Muscle of leg (tissue), 3 donors: ENCODE measurements at regions not wholly inside any gene's neighbourhood (a gene's known extent, or its start where the extent isn't known, plus 50 kb on each side); places are given as distances from the start of the nearest gene placed in this dataset.
"Not testable (repeated sequence)": the region's sequence is repeated elsewhere in the genome, so short reads cannot be mapped to it uniquely, and the experiment has no call there.

Experiments
- DNase-seq: peaks from one replicate; pipeline ENCODE4 v3.0.0; 2013
- H3K27ac ChIP-seq: one replicate; pipeline ENCODE4 v1.5.1; 2013; ENCODE audit warnings: mild to moderate bottlenecking, low read length, control low read depth
- H3K27me3 ChIP-seq: one replicate; pipeline ENCODE4 v1.6.1; 2013; ENCODE audit warnings: low read length; ENCODE audit not compliant: control insufficient read depth, insufficient read depth
- H3K36me3 ChIP-seq: one replicate; pipeline ENCODE4 v1.6.1; 2013; ENCODE audit warnings: low read length; ENCODE audit not compliant: control insufficient read depth, insufficient read depth
- H3K4me1 ChIP-seq: one replicate; pipeline ENCODE4 v1.6.1; 2013; ENCODE audit warnings: low read length; ENCODE audit not compliant: control insufficient read depth, insufficient read depth
- H3K4me3 ChIP-seq: one replicate; pipeline ENCODE4 v1.5.1; 2013; ENCODE audit warnings: low read length, control low read depth
- H3K9me3 ChIP-seq: replicated peaks from 2 replicates; pipeline ENCODE4 v1.6.1; 2013; ENCODE audit warnings: low read depth, low read length; ENCODE audit not compliant: control insufficient read depth
- WGBS: methylation state at CpG from one replicate; pipeline ENCODE4 v1.1.5; 2013; ENCODE audit warnings: missing lambda C conversion rate; ENCODE audit not compliant: insufficient coverage; 5-methylcytosine and 5-hydroxymethylcytosine counted together

GRCh38 chr3:82409842-82410241 lies 648.4 kb upstream of the GBE1 start:
- WGBS, result no CpG with 5 or more reads among the region's 1 CpG
- Histone ChIP-seq H3K36me3 (no peaks in the 10 kb centered on the region), H3K4me3 (no peak overlapping the region), H3K27me3 (no peaks in the 10 kb centered on the region), H3K27ac (no peak overlapping the region), H3K4me1 (no peaks in the 10 kb centered on the region), H3K9me3 (no peaks in the 10 kb centered on the region)
- no peak for DNase-seq

GRCh38 chr3:82392203-82392775 lies 630.8 kb upstream of the GBE1 start:
- no peaks in the 10 kb centered on the region for H3K4me1 ChIP-seq
- no peaks in the 10 kb centered on the region for H3K27me3 ChIP-seq
- H3K36me3 ChIP-seq, result no peaks in the 10 kb centered on the region
- no peak overlapping the region for H3K4me3 ChIP-seq
- no peak for DNase-seq
- H3K9me3 ChIP-seq, result no peaks in the 10 kb centered on the region
- no peak overlapping the region for H3K27ac ChIP-seq

GRCh38 chr3:82390868-82391267 lies 629.4 kb upstream of the GBE1 start:
- Histone ChIP-seq H3K27ac (no peak overlapping the region), H3K4me1 (no peaks in the 10 kb centered on the region), H3K27me3 (no peaks in the 10 kb centered on the region), H3K4me3 (no peak overlapping the region), H3K9me3 (no peaks in the 10 kb centered on the region), H3K36me3 (no peaks in the 10 kb centered on the region)
- WGBS, result 86% methylated on average over 1 of the region's 4 CpGs
- DNase-seq, result no peak

GRCh38 chr3:82386647-82387046 lies 625.2 kb upstream of the GBE1 start:
- Histone ChIP-seq H3K36me3 (no peaks in the 10 kb centered on the region), H3K4me1 (no peaks in the 10 kb centered on the region), H3K27ac (no peak overlapping the region), H3K4me3 (no peak overlapping the region), H3K27me3 (no peaks in the 10 kb centered on the region), H3K9me3 (no peaks in the 10 kb centered on the region)
- WGBS, result no CpG with 5 or more reads among the region's 2 CpGs
- DNase-seq, result peak; percentile 83

- Histone ChIP-seq H3K27me3 (no peaks in the 10 kb centered on the region), H3K4me1 (no peaks in the 10 kb centered on the region), H3K4me3 (no peak overlapping the region), H3K9me3 (no peaks in the 10 kb centered on the region), H3K36me3 (no peaks in the 10 kb centered on the region), H3K27ac (no peak overlapping the region)
- no CpG with 5 or more reads among the region's 3 CpGs for WGBS
- no peak for DNase-seq
Measured at GRCh38 chr3:82384181-82384580, 622.7 kb upstream of the GBE1 start.

- no peak for DNase-seq
- H3K4me3 ChIP-seq, result no peak overlapping the region
- no peaks in the 10 kb centered on the region for H3K4me1 ChIP-seq
- no CpG with 5 or more reads among the region's 4 CpGs for WGBS
- no peaks in the 10 kb centered on the region for H3K36me3 ChIP-seq
- no peaks in the 10 kb centered on the region for H3K27me3 ChIP-seq
- no peak overlapping the region for H3K27ac ChIP-seq
- no peaks in the 10 kb centered on the region for H3K9me3 ChIP-seq
Measured at GRCh38 chr3:82382831-82383230, 621.4 kb upstream of the GBE1 start.

- H3K4me3 ChIP-seq, result no peak overlapping the region
- H3K27ac ChIP-seq, result no peak overlapping the region
- H3K27me3 ChIP-seq, result no peaks in the 10 kb centered on the region
- DNase-seq, result peak; percentile 74
- H3K4me1 ChIP-seq, result no peaks in the 10 kb centered on the region
- WGBS, result no CpG with 5 or more reads among the region's 2 CpGs
- H3K9me3 ChIP-seq, result peaks cover 17% of the 10 kb centered on the region
- no peaks in the 10 kb centered on the region for H3K36me3 ChIP-seq
Measured at GRCh38 chr3:82378392-82378791, 616.9 kb upstream of the GBE1 start.

GRCh38 chr3:82376883-82377282 lies 615.4 kb upstream of the GBE1 start:
- H3K27ac ChIP-seq, result no peak overlapping the region
- DNase-seq, result no peak
- no peaks in the 10 kb centered on the region for H3K4me1 ChIP-seq
- peaks cover 17% of the 10 kb centered on the region for H3K9me3 ChIP-seq
- no peaks in the 10 kb centered on the region for H3K36me3 ChIP-seq
- H3K4me3 ChIP-seq, result no peak overlapping the region
- WGBS, result no CpG with 5 or more reads among the region's 3 CpGs
- no peaks in the 10 kb centered on the region for H3K27me3 ChIP-seq

GRCh38 chr3:82373833-82374232 lies 612.4 kb upstream of the GBE1 start:
- not testable (repeated sequence) for H3K4me3 ChIP-seq, H3K4me1 ChIP-seq, DNase-seq, H3K36me3 ChIP-seq, H3K27ac ChIP-seq, H3K27me3 ChIP-seq
- no CpG with 5 or more reads among the region's 4 CpGs for WGBS
- H3K9me3 ChIP-seq, result peaks cover 17% of the 10 kb centered on the region

GRCh38 chr3:82364827-82365226 lies 603.4 kb upstream of the GBE1 start:
- WGBS, result 80% methylated on average over 1 of the region's 4 CpGs
- H3K9me3 ChIP-seq, result no peaks in the 10 kb centered on the region
- no peak overlapping the region for H3K4me3 ChIP-seq
- no peaks in the 10 kb centered on the region for H3K36me3 ChIP-seq
- H3K4me1 ChIP-seq, result no peaks in the 10 kb centered on the region
- DNase-seq, result no peak
- H3K27ac ChIP-seq, result no peak overlapping the region
- H3K27me3 ChIP-seq, result no peaks in the 10 kb centered on the region

GRCh38 chr3:82363131-82363530 lies 601.7 kb upstream of the GBE1 start:
- Histone ChIP-seq H3K9me3 (no peaks in the 10 kb centered on the region), H3K4me3 (no peak overlapping the region), H3K27ac (no peak overlapping the region), H3K4me1 (no peaks in the 10 kb centered on the region), H3K36me3 (no peaks in the 10 kb centered on the region), H3K27me3 (no peaks in the 10 kb centered on the region)
- DNase-seq, result no peak
- no CpG with 5 or more reads among the region's 1 CpG for WGBS
